KMS-11 (cell line): ENCODE measurements at regions not wholly inside any gene's neighbourhood (a gene's known extent, or its start where the extent isn't known, plus 50 kb on each side); places are given as distances from the start of the nearest gene placed in this dataset.

Experiments
- H2AFZ ChIP-seq: fragments of 200-600 bp; sonication (generic); 2 replicates; pipeline ENCODE4 v1.6.1; 2016; ENCODE audit warnings: antibody characterized with exemption, mixed run types, low read depth
- H3K27ac ChIP-seq: fragments of 200-600 bp; sonication (generic); 2 replicates; pipeline ENCODE4 v1.6.1; 2016; ENCODE audit warnings: mild to moderate bottlenecking, mixed run types
- H3K27me3 ChIP-seq: fragments of 200-600 bp; sonication (generic); 2 replicates; pipeline ENCODE4 v1.6.1; 2017; ENCODE audit warnings: mild to moderate bottlenecking, low read depth, mixed run types, moderate library complexity; ENCODE audit not compliant: insufficient read depth
- H3K36me3 ChIP-seq: fragments of 200-600 bp; sonication (generic); 2 replicates; pipeline ENCODE4 v1.6.1; 2017; ENCODE audit warnings: mild to moderate bottlenecking, mixed run types; ENCODE audit not compliant: insufficient read depth
- H3K4me1 ChIP-seq: fragments of 200-600 bp; sonication (generic); 2 replicates; pipeline ENCODE4 v1.6.1; 2016; ENCODE audit warnings: mild to moderate bottlenecking, low read depth, mixed run types; ENCODE audit not compliant: poor library complexity, severe bottlenecking
- H3K4me2 ChIP-seq: fragments of 200-600 bp; sonication (generic); 2 replicates; pipeline ENCODE4 v1.7.0; 2016; ENCODE audit warnings: mild to moderate bottlenecking, mixed run types
- H3K4me3 ChIP-seq: fragments of 200-600 bp; sonication (generic); IDR thresholded peaks from 2 replicates; pipeline ENCODE4 v1.6.1; 2017; ENCODE audit warnings: low read depth, low read length, mixed read lengths; ENCODE audit not compliant: insufficient read depth
- H3K79me2 ChIP-seq: fragments of 200-600 bp; sonication (generic); 2 replicates; pipeline ENCODE4 v1.6.1; 2016; ENCODE audit warnings: low read depth, mixed run types; ENCODE audit not compliant: insufficient read depth
- H3K9ac ChIP-seq: fragments of 200-600 bp; sonication (generic); 2 replicates; pipeline ENCODE4 v1.6.1; 2016; ENCODE audit warnings: mild to moderate bottlenecking, mixed run types
- H4K20me1 ChIP-seq: fragments of 200-600 bp; sonication (generic); 2 replicates; pipeline ENCODE4 v1.6.1; 2016; ENCODE audit warnings: mild to moderate bottlenecking, mixed run types; ENCODE audit not compliant: insufficient read depth
- CTCF ChIP-seq: fragments of 200-600 bp; sonication (generic); conservative IDR thresholded peaks from 2 replicates; pipeline ENCODE4 v1.6.1; 2017; ENCODE audit warnings: low read depth, mild to moderate bottlenecking, antibody characterized with exemption, low read length, moderate library complexity, mixed read lengths

DNA sequence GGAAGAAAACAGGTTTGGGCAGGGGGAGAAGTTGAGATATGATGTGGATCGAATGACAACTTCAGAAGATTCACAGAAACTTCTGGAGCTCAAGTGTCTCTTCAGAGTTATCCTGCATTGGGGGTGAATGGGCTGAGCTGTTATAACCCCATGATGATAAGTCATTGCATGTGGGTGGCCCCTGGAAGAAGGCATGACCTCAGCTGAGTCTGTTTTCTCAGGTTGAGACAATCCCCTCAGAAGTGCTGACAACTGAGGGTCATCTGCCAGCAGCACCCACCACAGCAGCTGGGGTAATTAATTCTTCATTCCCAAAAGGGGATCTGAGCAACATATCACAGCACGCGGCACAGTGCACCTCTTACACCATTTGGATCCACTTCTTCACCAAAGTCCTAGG is 138.6 kb upstream of the CAMK1G start:
- Histone ChIP-seq H3K27ac (no peak overlapping the region), H3K27me3 (no peaks in the 10 kb centered on the region), H3K9ac (no peak overlapping the region), H4K20me1 (no peaks in the 10 kb centered on the region), H3K4me1 (no peaks in the 10 kb centered on the region), H2AFZ (no peak overlapping the region), H3K4me3 (no peak overlapping the region), H3K4me2 (no peak overlapping the region), H3K36me3 (no peaks in the 10 kb centered on the region), H3K79me2 (no peaks in the 10 kb centered on the region)
- no peak for TF ChIP-seq CTCF

DNA sequence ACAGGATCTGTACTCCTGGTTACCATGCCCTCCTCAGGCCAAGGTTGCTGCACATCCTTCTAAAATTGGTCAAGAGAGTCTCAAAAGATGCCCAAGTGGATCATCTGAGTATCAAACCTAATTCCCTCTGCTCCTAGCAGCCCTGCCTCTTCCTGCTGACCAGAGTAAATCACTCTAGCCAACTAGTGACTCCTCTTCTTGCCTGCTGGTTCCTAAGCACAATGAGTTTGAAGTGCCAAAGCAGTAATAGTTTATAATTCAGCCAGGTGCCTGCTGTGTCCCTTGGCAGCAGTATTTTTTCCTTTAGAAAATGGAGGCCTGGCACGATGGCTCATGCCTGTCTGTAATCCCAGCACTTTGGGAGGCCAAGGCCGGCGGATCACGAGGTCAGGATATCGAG is 137.9 kb upstream of the CAMK1G start:
- Histone ChIP-seq H3K27ac (no peak overlapping the region), H3K27me3 (no peaks in the 10 kb centered on the region), H4K20me1 (no peaks in the 10 kb centered on the region), H3K4me3 (no peak overlapping the region), H2AFZ (no peak overlapping the region), H3K4me1 (no peaks in the 10 kb centered on the region), H3K4me2 (no peak overlapping the region), H3K9ac (no peak overlapping the region), H3K79me2 (no peaks in the 10 kb centered on the region), H3K36me3 (no peaks in the 10 kb centered on the region)
- no peak for TF ChIP-seq CTCF

DNA sequence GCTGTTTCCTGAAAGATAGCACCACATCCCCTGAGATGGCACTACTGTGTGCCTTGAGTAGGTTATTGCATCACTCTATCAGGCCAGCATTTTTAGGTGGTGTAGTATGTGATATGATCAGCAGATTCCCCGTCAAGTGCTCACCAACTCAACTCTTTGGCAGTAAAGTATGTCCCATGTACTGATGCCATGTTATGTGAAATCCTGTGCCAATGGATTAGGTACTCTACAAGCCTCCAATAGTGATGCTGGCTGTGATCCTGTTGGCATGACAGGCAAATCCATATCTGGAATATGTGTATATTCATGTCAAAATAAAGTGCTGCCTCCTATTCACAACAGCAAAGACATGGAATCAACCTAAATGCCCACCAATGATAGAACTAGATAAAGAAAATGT is 137.2 kb upstream of the CAMK1G start:
- Histone ChIP-seq H3K36me3 (no peaks in the 10 kb centered on the region), H3K4me3 (no peak overlapping the region), H3K4me1 (no peaks in the 10 kb centered on the region), H3K4me2 (no peak overlapping the region), H3K79me2 (no peaks in the 10 kb centered on the region), H3K27me3 (no peaks in the 10 kb centered on the region), H4K20me1 (no peaks in the 10 kb centered on the region), H3K9ac (no peak overlapping the region), H2AFZ (no peak overlapping the region), H3K27ac (no peak overlapping the region)
- TF ChIP-seq CTCF, result no peak

- no peak for TF ChIP-seq CTCF
- Histone ChIP-seq H3K4me3 (no peak overlapping the region), H2AFZ (no peak overlapping the region), H3K27me3 (no peaks in the 10 kb centered on the region), H3K79me2 (no peaks in the 10 kb centered on the region), H3K4me2 (no peak overlapping the region), H3K36me3 (no peaks in the 10 kb centered on the region), H3K4me1 (no peaks in the 10 kb centered on the region), H3K9ac (no peak overlapping the region), H4K20me1 (no peaks in the 10 kb centered on the region), H3K27ac (no peak overlapping the region)
Measured at GRCh38 chr1:209454340-209454994, 129.0 kb upstream of the CAMK1G start.
